Hematopoietic multipotent progenitor cell (in vitro differentiated cells): ENCODE measurements at regions not wholly inside any gene's neighbourhood (a gene's known extent, or its start where the extent isn't known, plus 50 kb on each side); places are given as distances from the start of the nearest gene placed in this dataset.

Experiments
- DNase-seq, 3 donors: peaks; one replicate each; pipeline ENCODE4 v3.0.0-alpha.2; 2011 to 2015; ENCODE audit warnings: low read depth in 2 of 3, low spot score in 2 of 3

DNA sequence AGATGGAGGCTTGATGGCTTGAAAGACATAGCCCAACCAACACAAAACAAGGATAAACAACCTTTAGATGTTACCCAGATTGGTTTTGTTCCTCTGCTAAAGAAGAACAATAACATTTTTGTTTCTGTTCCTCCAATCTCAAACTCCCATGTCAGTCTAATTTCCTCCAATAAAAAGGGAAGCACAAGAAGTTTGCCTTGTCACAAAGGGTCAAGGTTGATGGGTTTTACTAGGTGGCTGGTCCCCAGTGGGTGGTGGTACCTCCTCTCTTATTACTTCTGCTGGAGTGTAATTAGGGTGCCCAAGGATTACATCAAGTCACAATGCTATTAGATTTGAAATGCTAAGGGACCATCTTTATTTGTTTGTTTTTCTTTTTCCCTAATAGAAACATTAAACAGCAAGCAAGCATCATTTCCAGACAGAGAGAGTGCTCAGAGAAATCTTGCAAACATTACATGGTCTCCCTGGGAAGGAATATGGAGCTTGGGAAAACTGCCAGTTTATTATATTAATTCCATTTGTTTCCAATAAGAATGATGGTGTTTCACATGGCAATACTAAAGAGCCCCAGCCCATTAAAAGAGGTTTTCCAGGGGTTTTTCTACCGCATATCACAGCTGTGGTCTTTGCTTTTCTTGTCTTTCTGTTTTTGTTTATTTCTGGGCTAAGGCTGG is 78.3 kb upstream of the AOAH start:
- DNase-seq: no peak

DNA sequence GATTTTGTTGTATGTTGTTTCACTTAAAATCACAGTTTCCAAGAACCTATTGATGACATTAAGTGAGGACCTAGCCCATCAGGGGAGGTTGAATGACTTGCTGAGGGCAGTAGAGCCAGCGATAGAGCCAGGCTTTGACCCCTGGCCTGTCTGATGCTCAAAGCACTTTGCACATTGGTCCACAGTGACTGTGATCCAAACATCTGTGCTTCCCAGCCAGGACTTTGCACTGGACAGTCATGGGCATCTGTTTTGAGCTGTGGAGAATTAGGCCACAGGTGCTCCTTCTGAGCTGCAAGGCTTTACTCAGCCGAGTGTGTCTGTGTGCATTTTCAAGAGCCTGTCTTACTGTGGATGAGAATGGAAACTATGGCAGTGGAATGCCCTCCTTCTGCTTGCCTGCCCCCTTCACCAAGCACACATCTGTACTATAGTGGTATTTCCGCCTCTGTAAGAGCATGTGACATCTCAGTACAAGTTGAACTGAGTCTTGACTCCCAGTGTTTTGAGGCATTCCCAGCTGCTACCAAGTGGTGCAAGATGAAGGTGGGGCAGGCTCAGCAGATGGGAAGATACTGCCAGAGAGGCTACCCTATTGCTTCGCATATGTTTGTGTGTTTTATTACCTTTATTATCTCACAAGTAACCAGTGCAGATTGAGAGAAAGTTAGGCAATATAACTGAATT is 72.7 kb upstream of the AOAH start:
- no peak for DNase-seq

DNA sequence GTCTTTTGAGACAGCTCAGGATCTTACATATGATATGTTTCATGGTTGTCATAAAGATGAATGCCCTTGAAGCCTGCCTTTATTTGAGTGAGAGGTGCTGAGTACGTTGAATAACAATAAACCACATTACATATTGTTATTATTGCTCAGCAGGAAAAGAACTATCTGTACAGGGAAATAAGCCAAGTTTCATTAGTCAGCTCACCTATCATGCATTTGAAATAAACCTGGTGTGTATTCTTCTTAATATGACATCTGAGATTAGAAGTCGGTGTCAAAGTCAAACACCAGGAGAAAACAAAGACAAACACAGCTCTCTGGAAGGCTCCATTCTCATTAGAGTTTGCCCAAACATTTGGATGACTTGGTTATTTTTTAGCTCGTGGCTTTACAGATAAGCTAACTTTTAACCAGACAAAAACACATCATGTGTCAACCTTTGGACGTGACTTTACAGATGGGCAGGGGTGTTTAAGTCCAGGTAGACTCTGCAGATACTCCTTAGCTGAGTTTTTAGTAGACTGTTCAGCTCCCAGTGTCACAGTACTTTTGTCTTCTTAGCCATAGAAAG is 71.2 kb upstream of the AOAH start:
- DNase-seq: no peak

DNA sequence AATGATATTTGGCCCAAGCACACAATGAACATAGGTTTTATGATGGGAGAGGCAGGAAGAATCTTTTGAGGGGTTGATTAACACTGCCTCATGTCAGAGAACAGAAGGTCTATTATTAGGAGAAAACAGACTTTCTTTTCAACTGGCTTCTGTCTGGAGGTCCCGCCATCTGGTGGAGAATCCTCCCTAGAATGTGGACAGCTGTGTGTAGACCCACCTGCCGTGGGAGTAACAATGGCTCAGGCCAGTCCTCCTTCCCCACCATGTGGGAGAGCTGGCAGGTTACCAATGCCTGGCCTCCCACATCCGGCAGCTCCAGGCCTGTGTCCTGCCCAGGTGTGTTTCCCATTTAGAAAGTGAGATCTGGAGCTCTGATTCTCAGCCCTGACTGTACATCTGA is 70.4 kb upstream of the AOAH start:
- no peak for DNase-seq

DNA sequence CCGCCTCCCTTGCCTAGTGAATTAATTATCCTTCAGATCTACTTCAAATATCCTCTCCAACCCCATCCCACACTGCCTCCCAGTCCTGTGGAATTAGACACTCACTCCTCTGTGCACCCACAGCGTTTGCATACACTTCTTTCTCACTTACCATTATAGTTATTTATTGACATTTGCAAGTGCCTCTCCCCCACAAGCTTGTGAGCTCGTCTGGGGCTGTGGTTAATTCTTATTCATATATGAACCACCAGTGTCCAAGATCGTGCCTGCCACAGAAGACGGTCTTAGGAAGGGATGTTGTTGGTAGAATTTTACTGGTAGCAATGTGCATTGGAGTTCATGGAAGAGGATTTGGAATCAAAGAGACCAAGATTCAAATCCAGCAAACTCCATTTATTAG is 68.1 kb upstream of the AOAH start:
- no peak for DNase-seq

DNA sequence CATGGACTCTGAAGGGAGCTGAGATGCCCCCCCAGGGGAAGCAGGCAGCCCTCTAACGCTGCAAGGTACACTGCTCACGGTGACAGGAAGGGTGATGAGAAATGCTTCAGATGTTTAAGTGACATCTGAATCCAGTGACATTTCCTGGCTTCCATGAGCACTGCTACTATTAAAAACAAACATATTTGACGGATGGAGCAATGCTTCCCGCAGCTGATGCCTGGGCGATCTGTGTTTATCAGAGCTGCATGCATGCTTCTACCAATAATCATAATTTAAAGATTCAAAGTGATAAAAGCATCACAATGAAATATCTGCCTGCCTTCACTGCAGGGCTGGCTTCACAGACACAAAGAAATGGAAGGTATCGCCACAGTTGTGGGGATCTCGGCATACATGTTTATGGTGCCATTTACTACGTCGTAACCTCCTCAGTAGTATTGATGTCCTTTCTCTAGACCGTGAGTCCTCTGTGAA is 66.1 kb upstream of the AOAH start:
- no peak for DNase-seq

DNA sequence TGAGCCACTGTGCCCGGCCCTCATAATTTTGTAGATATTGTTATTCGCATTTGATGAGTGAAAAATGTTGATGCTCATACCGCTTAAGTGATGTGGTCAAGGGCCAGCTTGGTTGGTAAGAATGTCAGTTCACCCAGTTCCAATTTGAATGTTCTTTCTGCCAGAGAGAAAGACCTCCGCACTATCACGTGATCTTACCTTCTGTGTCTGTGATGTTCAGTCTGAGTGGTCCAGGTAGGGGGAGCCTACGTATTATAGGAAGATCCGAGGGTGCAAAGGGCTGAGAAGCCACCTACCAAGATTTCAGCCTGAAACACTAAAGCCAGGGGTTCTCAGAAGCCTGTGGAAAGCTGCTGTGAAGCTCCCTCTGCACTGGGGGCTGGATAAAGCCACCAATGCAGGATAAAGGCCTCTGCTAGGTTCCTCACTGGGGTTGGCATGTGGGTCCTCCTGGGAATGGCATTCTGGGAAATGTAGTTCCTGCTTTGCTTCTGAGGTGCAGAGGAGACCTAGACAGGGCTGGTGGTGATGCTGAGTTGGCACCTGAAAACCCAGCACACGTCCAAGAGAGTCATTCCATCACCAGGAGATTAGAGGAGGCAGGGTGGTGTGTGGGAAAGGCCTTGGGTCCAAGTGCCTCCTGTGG is 64.7 kb upstream of the AOAH start:
- no peak for DNase-seq

DNA sequence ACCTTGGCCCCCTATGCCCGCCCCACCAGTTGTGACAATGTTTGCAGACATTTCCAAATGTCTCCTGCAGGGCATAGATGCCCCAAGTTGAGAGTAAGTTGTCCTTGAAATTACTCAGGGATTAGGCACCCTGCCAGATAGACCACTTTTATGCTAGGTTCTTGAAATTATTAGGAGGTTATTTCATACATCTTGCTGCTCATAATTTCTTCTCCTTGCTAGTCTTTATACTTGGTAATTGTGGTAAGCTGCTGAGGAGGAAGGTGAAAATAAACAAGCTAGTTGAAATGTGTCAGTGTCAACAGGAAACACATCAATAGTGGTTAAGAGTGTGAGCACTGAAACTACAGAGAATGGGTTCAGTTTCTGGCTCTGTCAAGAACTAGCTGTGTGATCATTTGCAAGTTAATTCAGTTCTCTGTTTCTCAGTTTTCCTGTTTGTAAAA is 63.7 kb upstream of the AOAH start:
- DNase-seq: peak in 1 of 3 donors; percentile 63

DNA sequence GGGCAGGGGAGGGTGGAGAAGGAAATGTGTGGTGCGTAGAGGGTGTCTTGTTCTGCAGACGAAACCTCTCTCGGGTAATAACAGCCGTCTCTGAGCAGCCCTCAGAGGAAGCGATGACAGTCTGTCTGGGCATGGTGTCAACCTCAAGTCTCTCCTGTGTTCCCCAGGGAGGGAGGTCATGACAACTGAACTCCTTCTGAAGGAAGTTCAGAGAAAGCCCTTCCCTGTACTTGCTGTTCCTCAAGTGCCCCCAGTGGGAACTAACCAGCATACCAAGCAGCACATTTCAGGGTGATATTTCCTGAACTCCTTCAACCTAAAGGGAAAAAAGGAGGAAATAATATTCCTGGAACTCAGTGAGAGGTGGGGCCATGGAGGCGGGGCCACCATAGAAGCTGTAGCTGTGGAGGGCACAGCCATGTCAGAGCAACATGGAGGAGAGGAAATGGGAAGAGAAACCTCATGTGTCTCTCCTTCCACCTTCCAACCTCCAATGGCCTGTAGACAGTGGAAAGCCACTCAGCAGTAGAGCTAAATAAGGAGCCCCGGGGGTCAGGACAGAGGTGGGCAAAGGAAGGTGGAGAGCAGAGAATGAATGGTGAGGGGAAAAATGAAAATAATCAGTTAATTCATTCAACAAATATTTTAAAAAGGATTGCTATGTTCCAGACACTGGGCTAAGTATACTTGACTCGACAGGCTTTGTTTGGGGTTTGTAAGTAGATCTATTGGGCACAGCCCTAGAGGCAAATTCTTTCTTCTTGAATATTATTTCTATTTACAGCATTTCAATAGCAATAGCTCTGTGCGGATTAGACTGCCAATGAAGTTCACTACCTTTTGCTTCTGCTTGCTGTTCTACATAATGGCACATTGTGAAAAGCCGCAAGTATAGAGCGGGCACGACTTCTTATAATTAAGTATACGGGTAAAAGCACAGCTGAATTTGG is 61.0 kb upstream of the AOAH start:
- peak; percentile 48 to 77 (median 64) for DNase-seq

DNA sequence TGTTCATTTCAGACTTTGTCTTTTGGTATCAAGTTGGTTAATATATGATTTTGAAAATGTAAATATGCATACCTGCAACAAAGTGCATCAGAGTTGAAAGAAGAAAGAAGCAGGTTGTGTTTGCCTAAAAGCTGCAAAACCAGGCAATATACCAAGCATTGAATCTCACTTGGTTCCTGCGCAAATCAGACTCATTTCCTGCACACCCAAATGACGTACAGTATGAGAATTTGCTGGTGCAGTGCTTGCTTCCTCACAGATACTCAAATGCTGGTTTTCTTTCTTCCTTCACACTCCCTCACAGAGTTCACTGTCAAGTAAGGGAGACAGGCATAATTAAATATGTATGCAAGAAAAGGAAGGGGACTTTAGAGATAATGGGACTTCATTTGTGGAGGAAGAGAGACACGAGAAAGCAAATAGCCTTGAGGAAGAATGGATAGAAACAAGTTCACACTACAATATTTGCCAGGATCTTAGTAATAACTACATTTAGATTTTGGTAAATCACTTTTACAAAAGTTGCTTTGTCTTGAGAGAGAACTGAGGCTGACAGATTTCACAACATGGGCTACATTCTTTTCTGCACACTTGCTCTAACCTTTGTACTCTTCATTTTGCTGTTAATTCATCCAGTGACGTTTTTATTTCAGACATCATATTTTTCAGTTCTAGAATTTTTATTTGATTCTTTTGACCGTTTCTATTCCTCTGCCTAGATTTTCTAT is 56.9 kb upstream of the AOAH start:
- peak in 1 of 3 donors; percentile 37 for DNase-seq

DNA sequence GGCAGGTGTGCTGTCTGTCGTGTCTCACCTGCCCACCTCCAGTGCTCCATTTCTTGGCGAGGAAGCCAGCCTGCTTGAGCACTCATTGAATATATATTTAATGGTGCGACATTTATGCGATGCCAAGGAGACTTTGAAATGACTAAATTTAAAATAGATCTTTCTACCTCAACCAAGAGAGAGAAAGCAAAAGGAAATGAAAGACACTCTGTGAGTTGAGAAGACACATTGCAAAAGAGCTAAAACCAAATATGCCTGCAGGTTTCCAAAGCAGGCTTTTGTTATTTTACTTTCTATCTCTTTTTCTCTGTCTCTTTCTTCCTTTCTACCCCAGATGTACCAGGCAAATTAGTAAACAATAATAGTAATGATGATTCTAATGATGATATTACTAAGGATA is 53.6 kb upstream of the AOAH start:
- no peak for DNase-seq

DNA sequence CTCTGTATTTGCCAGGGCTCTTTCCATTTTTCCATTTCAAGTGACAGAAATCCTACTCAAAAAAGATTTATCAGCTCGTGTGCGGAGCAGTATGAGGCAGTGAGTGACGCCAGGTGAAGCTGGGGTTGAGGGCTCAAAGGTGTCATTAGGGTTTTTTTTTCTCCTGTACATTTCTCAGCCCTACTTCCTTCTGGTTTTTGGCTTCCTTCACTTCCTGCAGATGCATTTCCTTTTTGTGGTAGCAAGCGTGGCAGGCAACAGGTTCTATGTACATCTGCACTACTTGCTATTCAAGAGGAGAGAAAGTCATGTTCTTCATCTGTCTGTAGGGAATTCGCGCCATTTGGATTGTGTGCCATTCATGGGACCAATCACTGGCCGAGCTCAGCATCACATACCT is 52.8 kb upstream of the AOAH start:
- DNase-seq: peak; percentile 25 to 63 (median 37)

DNA sequence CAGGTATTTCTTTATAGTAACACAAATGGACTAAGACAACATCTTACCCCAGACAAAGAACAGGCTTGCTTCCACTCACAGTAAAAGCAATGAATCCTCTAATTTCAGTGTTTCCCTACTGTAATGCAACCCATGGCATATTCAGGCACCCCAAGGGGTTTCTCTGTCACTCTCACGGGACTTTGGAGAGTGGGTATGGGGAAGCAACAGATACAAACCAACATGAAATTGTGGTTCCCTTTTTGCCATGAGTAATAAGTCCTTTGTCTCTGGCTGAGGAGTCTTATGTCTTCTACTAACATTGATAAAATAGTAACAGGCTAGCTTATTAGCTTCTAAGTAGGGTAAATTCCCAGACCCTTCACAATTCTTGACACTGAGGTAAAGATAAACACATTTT is 51.4 kb upstream of the AOAH start:
- peak in 2 of 3 donors; percentile 42 to 68 for DNase-seq

DNA sequence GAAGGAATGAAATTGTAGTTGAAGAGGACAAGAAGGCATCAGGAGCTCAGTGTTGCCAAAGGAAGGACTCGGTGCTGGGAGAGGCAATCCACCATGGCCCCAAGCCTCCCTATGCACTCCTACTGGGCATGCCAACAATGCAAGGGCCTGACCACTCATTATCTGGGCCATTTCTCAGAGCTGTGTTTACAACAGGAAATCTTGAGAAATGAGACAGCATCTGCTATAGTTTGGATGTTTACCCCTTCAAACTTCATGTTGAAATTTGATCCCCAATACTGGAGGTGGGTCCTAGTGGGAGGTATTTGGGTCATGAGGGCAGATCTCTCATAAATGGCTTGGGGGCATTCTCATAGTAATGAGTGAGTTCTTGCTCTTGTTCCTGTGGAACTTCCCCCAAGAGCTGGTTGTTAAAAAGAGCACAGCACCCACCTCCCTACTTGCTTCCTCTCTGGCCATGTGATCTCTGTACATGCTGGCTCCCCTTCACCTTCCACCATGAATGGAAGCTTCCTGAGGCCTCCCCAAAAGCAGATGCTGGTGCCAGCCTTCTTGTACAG is 50.8 kb upstream of the AOAH start:
- DNase-seq: peak in 1 of 3 donors; percentile 21
